Lung microvascular endothelial cell (primary cell): ENCODE measurements at regions not wholly inside any gene's neighbourhood (a gene's known extent, or its start where the extent isn't known, plus 50 kb on each side); places are given as distances from the start of the nearest gene placed in this dataset.
A peak's percentile ranks its signal among the peaks of the same experiment; 100 is the strongest.
"Not testable (repeated sequence)": the region's sequence is repeated elsewhere in the genome, so short reads cannot be mapped to it uniquely, and the experiment has no call there.

ENCODE experiments used
- DNase-seq, 2 donors: peaks; one replicate each; pipeline versions ENCODE4 v3.0.0 to v3.0.0-alpha.2; 2010; ENCODE audit warnings: low read depth in 2 of 2

DNA sequence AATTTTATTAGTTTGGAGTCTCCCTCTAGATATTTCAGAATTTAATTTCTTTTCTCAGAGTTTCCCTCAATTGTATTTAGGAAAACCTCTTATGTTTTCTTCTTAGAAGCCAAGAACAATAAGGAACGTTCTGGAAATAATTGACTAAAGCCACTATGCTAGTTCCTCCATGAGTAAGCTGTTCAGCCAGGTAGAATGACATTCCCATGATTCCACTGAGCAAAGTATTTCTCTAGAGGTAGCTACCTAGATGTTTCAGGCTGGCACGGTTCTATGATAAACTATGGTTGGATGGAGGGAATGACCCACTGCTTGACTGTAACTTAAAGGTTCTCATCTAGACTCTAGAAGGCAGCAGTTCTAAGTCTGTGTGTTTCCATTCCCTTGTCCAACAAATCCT is 62.4 kb downstream of the CLDN17 start:
- no peak for DNase-seq

GRCh38 chr21:30102871-30103270 is 63.7 kb downstream of the CLDN17 start:
- DNase-seq = no peak

GRCh38 chr21:30101967-30102366 is 64.6 kb downstream of the CLDN17 start:
- no peak for DNase-seq

- no peak for DNase-seq
These were observed 68.8 kb downstream of the CLDN17 start for GRCh38 chr21:30097791-30098190.

DNA sequence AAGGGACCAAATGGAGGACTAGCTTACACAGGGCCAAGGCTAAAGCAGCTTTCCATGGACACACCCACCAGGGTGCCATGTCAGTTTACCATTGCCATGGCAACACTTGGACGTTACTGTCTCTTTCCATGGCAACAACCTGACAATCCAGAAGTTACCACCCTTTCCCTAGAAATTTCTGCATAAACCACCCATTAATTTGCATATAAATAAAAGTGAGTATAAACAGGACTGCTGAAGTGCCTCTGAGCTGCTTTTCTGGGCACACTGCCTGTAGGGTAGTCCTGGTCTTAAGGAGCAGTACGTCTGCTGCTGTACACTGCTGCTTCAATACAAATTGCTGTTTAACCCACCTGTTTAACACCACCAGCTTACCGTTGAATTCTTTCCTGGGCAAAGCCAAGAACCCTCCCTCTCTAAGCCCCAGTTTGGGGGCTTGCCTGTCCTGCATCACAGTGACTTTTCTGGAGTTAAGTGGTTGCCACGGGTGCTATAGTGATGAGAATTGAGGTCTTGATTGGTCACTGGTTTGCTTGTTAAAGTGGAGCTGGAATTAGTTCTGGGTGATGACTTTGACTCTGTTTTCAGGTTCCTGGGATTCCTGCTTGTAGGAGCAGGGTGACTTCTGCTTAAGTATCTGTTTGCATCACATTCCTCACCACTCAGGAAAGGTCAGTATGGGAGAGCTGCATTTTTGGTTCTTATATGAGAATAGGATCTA is 83.2 kb downstream of the CLDN17 start:
- DNase-seq = no peak

DNA sequence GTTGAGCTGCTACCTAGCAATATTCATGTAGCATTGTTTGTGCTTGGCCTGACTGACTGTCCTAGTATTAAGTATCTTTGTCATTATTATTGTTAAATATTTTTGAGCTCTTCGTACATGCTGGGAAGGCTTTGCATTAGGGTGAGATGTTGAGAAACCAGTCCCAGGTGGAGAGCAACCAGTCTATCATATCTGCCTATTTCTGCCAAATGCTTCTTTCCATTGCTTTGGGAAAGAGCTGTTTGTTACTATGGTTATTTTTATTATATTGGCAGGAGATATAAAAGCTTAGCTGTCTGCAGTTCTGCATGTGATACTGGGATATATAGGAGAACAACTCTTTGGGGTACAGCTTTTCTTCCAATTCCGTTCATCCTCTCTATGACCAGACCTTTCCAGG is 85.1 kb downstream of the CLDN17 start:
- DNase-seq = no peak

GRCh38 chr21:30072496-30072895 is 94.1 kb downstream of the CLDN17 start:
- no peak for DNase-seq

DNA sequence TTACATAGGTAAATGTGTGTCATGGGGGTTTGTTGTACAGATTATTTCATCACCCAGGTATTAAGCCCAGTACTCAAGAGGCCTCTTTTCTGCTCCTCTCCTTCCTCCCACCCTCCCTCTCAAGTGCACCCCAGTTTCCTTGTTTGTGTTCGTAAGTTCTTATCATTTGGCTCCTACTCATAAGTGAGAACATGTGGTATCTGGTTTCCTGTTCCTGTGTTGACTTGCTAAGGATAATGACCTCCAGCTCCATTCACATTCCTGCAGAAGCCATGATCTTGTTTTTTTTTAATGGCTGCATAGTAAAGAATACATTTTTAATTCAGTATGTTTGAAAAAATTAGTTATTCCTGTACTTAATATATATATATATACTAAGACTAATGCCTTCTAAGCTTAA is 107.7 kb downstream of the CLDN17 start:
- no peak for DNase-seq

DNA sequence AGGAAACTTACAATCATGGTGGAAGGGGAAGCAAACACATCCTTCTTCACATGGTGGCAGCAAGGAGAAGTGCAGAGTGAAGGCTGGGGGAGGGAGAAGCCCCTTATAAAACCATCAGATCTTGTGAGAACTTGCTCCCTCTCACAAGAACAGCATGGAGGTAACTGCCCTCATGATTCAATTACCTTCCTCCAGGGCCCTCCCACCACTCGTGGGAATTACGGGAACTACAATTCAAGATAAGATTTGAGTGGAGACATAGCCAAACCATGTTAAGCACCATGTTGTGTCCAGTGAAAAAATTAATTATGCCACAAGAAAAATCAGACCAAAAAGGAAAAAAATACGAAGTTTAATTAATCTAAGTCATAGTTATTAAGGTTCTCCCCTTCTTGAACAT is 109.5 kb downstream of the CLDN17 start:
- no peak for DNase-seq

GRCh38 chr21:30048570-30048969 is 108.8 kb upstream of the GRIK1 start:
- DNase-seq = no peak

- peak; percentile 19 to 32 for DNase-seq
These were observed 104.8 kb upstream of the GRIK1 start for GRCh38 chr21:30044447-30045064.

- no peak for DNase-seq
These were observed 102.6 kb upstream of the GRIK1 start for GRCh38 chr21:30042443-30042842.

- no peak for DNase-seq
These were observed 93.6 kb upstream of the GRIK1 start for GRCh38 chr21:30033441-30033840.

DNA sequence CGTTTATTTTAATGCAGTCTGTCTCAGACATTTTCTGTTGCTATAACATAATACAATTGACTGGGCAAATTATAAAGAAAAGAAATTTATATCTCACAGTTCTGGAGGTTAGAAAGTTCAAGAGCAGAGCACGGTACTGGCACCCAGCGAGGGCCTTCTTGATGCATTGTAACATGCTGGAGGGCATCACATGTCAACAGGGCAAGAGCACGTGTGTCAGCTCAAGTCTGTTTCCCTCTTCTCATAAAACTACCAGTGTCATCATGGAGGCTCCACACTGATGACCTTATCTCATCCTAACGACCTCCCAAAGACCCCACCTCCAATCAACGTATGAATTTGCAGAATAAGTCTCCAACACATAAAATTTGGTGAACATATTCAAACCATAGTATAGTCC is 90.6 kb upstream of the GRIK1 start:
- DNase-seq = no peak

- no peak for DNase-seq
These were observed 88.7 kb upstream of the GRIK1 start for GRCh38 chr21:30028537-30028936.

GRCh38 chr21:30027986-30028385 is 88.2 kb upstream of the GRIK1 start:
- DNase-seq = no peak

GRCh38 chr21:30023056-30023455 is 83.3 kb upstream of the GRIK1 start:
- not testable (repeated sequence) for DNase-seq

GRCh38 chr21:30014886-30015285 is 75.1 kb upstream of the GRIK1 start:
- no peak for DNase-seq

GRCh38 chr21:29991624-29992023 is 51.8 kb upstream of the GRIK1 start:
- no peak for DNase-seq

- no peak for DNase-seq
These were observed 49.9 kb upstream of the GRIK1 start for GRCh38 chr21:29989634-29990234.
